ENCODE measurements at regions not wholly inside any gene's neighbourhood (a gene's known extent, or its start where the extent isn't known, plus 50 kb on each side); places are given as distances from the start of the nearest gene placed in this dataset.

DNA sequence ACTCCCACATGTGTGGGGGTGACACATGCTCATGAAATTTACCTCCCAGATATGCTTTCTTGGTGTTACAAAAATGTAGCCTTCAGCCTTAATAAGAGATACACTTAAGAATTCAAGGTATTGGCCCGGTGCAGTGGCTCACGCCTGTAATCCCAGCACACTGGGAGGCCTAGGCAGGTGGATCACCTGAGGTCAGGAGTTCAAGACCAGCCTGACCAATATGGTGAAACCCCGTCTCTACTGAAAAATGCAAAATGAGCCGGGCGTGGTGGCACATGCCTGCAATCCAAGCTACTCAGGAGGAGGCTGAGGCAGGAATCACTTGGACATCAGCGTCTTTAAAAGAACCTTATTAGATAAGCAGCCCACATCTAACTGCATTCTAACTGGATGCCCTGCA lies 614.3 kb upstream of the CDH4 start:
- TF ChIP-seq, protein P1, sequence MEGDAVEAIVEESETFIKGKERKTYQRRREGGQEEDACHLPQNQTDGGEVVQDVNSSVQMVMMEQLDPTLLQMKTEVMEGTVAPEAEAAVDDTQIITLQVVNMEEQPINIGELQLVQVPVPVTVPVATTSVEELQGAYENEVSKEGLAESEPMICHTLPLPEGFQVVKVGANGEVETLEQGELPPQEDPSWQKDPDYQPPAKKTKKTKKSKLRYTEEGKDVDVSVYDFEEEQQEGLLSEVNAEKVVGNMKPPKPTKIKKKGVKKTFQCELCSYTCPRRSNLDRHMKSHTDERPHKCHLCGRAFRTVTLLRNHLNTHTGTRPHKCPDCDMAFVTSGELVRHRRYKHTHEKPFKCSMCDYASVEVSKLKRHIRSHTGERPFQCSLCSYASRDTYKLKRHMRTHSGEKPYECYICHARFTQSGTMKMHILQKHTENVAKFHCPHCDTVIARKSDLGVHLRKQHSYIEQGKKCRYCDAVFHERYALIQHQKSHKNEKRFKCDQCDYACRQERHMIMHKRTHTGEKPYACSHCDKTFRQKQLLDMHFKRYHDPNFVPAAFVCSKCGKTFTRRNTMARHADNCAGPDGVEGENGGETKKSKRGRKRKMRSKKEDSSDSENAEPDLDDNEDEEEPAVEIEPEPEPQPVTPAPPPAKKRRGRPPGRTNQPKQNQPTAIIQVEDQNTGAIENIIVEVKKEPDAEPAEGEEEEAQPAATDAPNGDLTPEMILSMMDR (IDR thresholded peaks at IDR 0.05; ENCODE audit: insufficient read depth, low read length, poor library complexity, severe bottlenecking): no peak
- no peak for TF ChIP-seq EZH2phosphoT487 (conservative IDR thresholded peaks at IDR 0.05; ENCODE audit: low read length)
